ENCODE measurements at regions not wholly inside any gene's neighbourhood (a gene's known extent, or its start where the extent isn't known, plus 50 kb on each side); places are given as distances from the start of the nearest gene placed in this dataset.

DNA sequence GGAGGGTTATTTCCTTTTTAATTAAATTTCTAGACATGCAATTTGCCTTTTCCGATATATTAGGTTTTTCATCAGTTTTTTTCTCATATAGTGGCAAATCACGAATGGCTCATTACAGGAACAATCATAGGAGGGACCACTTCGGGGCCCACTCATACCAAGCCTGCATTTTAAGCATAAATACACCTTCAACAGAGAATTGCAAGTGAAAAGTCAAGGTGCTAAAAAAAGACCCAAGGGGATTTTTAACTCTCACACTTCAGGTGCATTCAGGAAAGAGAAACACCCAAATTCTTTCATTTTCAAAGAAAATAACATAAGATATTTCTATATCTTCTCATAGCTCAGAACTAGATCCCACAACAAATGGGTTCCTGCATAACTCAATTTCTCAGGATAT lies 979.6 kb upstream of the NR2F2 start:
- no peaks in the 10 kb centered on the region for H3K27me3 ChIP-seq (replicated peaks in 1 of 4; ENCODE audit: control insufficient read depth in 3 of 4, extremely low read depth in 1 of 4, insufficient read depth in 3 of 4, low read length in 3 of 4)
- no peak overlapping the region for H3K14ac ChIP-seq (ENCODE audit: insufficient read length)
- H3K4me2 ChIP-seq (ENCODE audit: insufficient read depth in 1 of 2, low read depth in 2 of 2, low read length in 2 of 2) = no peak overlapping the region
- H2BK20ac ChIP-seq (ENCODE audit: low read length) = no peak overlapping the region
- H2BK15ac ChIP-seq (ENCODE audit: low read length) = no peak overlapping the region
- H3K79me1 ChIP-seq (ENCODE audit: low read depth, low read length) = no peaks in the 10 kb centered on the region
- no peak overlapping the region for H2BK5ac ChIP-seq (ENCODE audit: low read depth, low read length)
- H4K20me1 ChIP-seq (replicated peaks in 1 of 2; ENCODE audit: control insufficient read depth in 1 of 2, insufficient read depth in 2 of 2, low read length in 2 of 2) = no peaks in the 10 kb centered on the region
- WGBS, 2 experiments (ENCODE audit: extremely low coverage in 1 of 2, insufficient coverage in 1 of 2, insufficient read length in 1 of 2, insufficient replicate concordance in 2 of 2, low coverage in 1 of 2, low lambda C conversion rate in 2 of 2, missing lambda C conversion rate in 1 of 2) = 93% methylated on average over 3 of the region's 3 CpGs; no CpG with 5 or more reads in 1 of the 2 experiments
- no peak for DNase-seq (ENCODE audit: low read depth in 1 of 2, low spot score in 2 of 2)
- H3K27ac ChIP-seq (ENCODE audit: low read depth, low read length) = no peak overlapping the region
- no peak overlapping the region for H4K8ac ChIP-seq (ENCODE audit: extremely low read depth, insufficient read depth, low read length)
- no peaks in the 10 kb centered on the region for H3K23me2 ChIP-seq (ENCODE audit: low read depth, low read length)
- no peak overlapping the region for H3K9ac ChIP-seq (replicated peaks in 1 of 4; ENCODE audit: extremely low read depth in 1 of 4, low read depth in 3 of 4, low read length in 3 of 4)
- H2AK5ac ChIP-seq (ENCODE audit: low read depth, low read length) = no peak overlapping the region
- POLR2A ChIA-PET (ENCODE audit: partially characterized antibody) = no interaction called here
- no peak overlapping the region for H4K5ac ChIP-seq (ENCODE audit: insufficient read length, low read depth, low read length)
- no peak overlapping the region for H3K4me3 ChIP-seq (ENCODE audit: extremely low read depth in 1 of 4, insufficient read depth in 2 of 4, low read depth in 3 of 4, low read length in 4 of 4)
- H4K91ac ChIP-seq (replicated peaks; ENCODE audit: insufficient read length, low read length) = no peak overlapping the region
- no peak overlapping the region for H3K23ac ChIP-seq (ENCODE audit: insufficient read length)
- no peaks in the 10 kb centered on the region for H3K9me3 ChIP-seq (ENCODE audit: insufficient read depth in 2 of 2, low read depth in 1 of 2, low read length in 1 of 2)
- H2BK120ac ChIP-seq (replicated peaks; ENCODE audit: low read depth, low read length) = no peak overlapping the region
- H3K4ac ChIP-seq (replicated peaks; ENCODE audit: insufficient read length, low read depth, low read length) = no peak overlapping the region
- H3K36me3 ChIP-seq (ENCODE audit: control insufficient read depth in 2 of 4, insufficient read depth in 4 of 4, low read length in 3 of 4) = no peaks in the 10 kb centered on the region
- no peak overlapping the region for H2AFZ ChIP-seq (ENCODE audit: low read length)
- H3K79me2 ChIP-seq (ENCODE audit: control insufficient read depth in 1 of 2, insufficient read depth in 2 of 2, low read length in 2 of 2) = no peaks in the 10 kb centered on the region
- FAIRE-seq = no peak
- CTCF ChIA-PET (ENCODE audit: partially characterized antibody) = interaction anchor here (1.6 to 2.1 kb wide), 2 partner anchors 9 to 326 kb away, joined by 4 to 5 read pairs; no protein-coding TSS in a partner anchor
- no peak overlapping the region for H3K56ac ChIP-seq (replicated peaks; ENCODE audit: insufficient read length, low read depth, low read length)
- no peaks in the 10 kb centered on the region for H3K4me1 ChIP-seq (replicated peaks in 1 of 4; ENCODE audit: control insufficient read depth in 3 of 4, insufficient read depth in 4 of 4, low read length in 3 of 4)
- no peak overlapping the region for H2BK12ac ChIP-seq (ENCODE audit: low read depth, low read length)
- no peak overlapping the region for H3K18ac ChIP-seq (ENCODE audit: extremely low read depth, low read length)
- TF ChIP-seq, protein P1, sequence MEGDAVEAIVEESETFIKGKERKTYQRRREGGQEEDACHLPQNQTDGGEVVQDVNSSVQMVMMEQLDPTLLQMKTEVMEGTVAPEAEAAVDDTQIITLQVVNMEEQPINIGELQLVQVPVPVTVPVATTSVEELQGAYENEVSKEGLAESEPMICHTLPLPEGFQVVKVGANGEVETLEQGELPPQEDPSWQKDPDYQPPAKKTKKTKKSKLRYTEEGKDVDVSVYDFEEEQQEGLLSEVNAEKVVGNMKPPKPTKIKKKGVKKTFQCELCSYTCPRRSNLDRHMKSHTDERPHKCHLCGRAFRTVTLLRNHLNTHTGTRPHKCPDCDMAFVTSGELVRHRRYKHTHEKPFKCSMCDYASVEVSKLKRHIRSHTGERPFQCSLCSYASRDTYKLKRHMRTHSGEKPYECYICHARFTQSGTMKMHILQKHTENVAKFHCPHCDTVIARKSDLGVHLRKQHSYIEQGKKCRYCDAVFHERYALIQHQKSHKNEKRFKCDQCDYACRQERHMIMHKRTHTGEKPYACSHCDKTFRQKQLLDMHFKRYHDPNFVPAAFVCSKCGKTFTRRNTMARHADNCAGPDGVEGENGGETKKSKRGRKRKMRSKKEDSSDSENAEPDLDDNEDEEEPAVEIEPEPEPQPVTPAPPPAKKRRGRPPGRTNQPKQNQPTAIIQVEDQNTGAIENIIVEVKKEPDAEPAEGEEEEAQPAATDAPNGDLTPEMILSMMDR (IDR thresholded peaks at IDR 0.05; ENCODE audit: control extremely low read depth in 1 of 3, insufficient read depth in 1 of 3, low read depth in 1 of 3, low read length in 3 of 3) = no peak
- TF ChIP-seq KDM5A (IDR thresholded peaks at IDR 0.05; ENCODE audit: low read length) = no peak
- TF ChIP-seq POU5F1 (IDR thresholded peaks at IDR 0.05; ENCODE audit: low read depth, low read length) = no peak
- no peak for TF ChIP-seq KDM4A (IDR thresholded peaks at IDR 0.05; ENCODE audit: low read depth, low read length, severe bottlenecking)
- TF ChIP-seq, protein P2, sequence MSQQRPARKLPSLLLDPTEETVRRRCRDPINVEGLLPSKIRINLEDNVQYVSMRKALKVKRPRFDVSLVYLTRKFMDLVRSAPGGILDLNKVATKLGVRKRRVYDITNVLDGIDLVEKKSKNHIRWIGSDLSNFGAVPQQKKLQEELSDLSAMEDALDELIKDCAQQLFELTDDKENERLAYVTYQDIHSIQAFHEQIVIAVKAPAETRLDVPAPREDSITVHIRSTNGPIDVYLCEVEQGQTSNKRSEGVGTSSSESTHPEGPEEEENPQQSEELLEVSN (IDR thresholded peaks at IDR 0.05) = no peak
- no peak for TF ChIP-seq RFX5 (IDR thresholded peaks at IDR 0.05; ENCODE audit: borderline replicate concordance, low read depth, low read length)
- TF ChIP-seq FOSL1 (IDR thresholded peaks at IDR 0.05; ENCODE audit: insufficient read depth, low read depth, low read length) = no peak
- no peak for TF ChIP-seq GTF2F1 (IDR thresholded peaks at IDR 0.05; ENCODE audit: borderline replicate concordance, low read depth, low read length)
- no peak for TF ChIP-seq GABPA (IDR thresholded peaks at IDR 0.05; ENCODE audit: borderline replicate concordance, insufficient read depth, low read length)
- no peak for TF ChIP-seq CHD2 (IDR thresholded peaks at IDR 0.05; ENCODE audit: low read length)
- TF ChIP-seq SP2 (IDR thresholded peaks at IDR 0.05; ENCODE audit: low read length) = no peak
- TF ChIP-seq RBBP5 (IDR thresholded peaks at IDR 0.05; ENCODE audit: borderline replicate concordance, low read depth, low read length) = no peak

All from H1 (cell line).